ENCODE measurements at regions not wholly inside any gene's neighbourhood (a gene's known extent, or its start where the extent isn't known, plus 50 kb on each side); places are given as distances from the start of the nearest gene placed in this dataset.
A peak's percentile ranks its signal among the peaks of the same experiment; 100 is the strongest.

GRCh38 chr3:181569356-181569940, 142.3 kb upstream of the SOX2 start:
- no peaks in the 10 kb centered on the region for H3K36me3 ChIP-seq (ENCODE audit: control insufficient read depth, insufficient read depth, low read length)
- H3K4me3 ChIP-seq (ENCODE audit: low read length) = no peak overlapping the region
- no peaks in the 10 kb centered on the region for H3K9me3 ChIP-seq (replicated peaks; ENCODE audit: control insufficient read depth, low read depth, low read length)
- H3K27me3 ChIP-seq (ENCODE audit: control insufficient read depth, insufficient read depth, low read length) = no peaks in the 10 kb centered on the region
- no peak for DNase-seq
- WGBS (ENCODE audit: insufficient coverage) = no CpG with 5 or more reads among the region's 3 CpGs
- no peaks in the 10 kb centered on the region for H3K4me1 ChIP-seq (ENCODE audit: control insufficient read depth, insufficient read depth, low read length)
- H3K27ac ChIP-seq (ENCODE audit: low read length) = no peak overlapping the region

- Histone ChIP-seq H3K36me3 (ENCODE audit: control insufficient read depth, insufficient read depth, low read length) (no peaks in the 10 kb centered on the region), H3K27me3 (ENCODE audit: control insufficient read depth, insufficient read depth, low read length) (no peaks in the 10 kb centered on the region), H3K9me3 (replicated peaks; ENCODE audit: control insufficient read depth, low read depth, low read length) (no peaks in the 10 kb centered on the region), H3K4me1 (ENCODE audit: control insufficient read depth, insufficient read depth, low read length) (no peaks in the 10 kb centered on the region), H3K27ac (ENCODE audit: low read length) (no peak overlapping the region), H3K4me3 (ENCODE audit: low read length) (no peak overlapping the region)
- WGBS (ENCODE audit: insufficient coverage) = no CpG with 5 or more reads among the region's 3 CpGs
- no peak for DNase-seq
Measured at GRCh38 chr3:181568693-181569092, 143.0 kb upstream of the SOX2 start.

- Histone ChIP-seq H3K9me3 (replicated peaks; ENCODE audit: control insufficient read depth, low read depth, low read length) (no peaks in the 10 kb centered on the region), H3K4me1 (ENCODE audit: control insufficient read depth, insufficient read depth, low read length) (no peaks in the 10 kb centered on the region), H3K27me3 (ENCODE audit: control insufficient read depth, insufficient read depth, low read length) (no peaks in the 10 kb centered on the region), H3K36me3 (ENCODE audit: control insufficient read depth, insufficient read depth, low read length) (no peaks in the 10 kb centered on the region), H3K4me3 (ENCODE audit: low read length) (no peak overlapping the region), H3K27ac (ENCODE audit: low read length) (no peak overlapping the region)
- WGBS (ENCODE audit: insufficient coverage) = 80% methylated on average over 1 of the region's 3 CpGs
- DNase-seq = no peak
Measured at GRCh38 chr3:181568248-181568647, 143.5 kb upstream of the SOX2 start.

GRCh38 chr3:181567311-181568075, 144.2 kb upstream of the SOX2 start:
- H3K27me3 ChIP-seq (ENCODE audit: control insufficient read depth, insufficient read depth, low read length) = no peaks in the 10 kb centered on the region
- no CpG with 5 or more reads among the region's 6 CpGs for WGBS (ENCODE audit: insufficient coverage)
- no peaks in the 10 kb centered on the region for H3K4me1 ChIP-seq (ENCODE audit: control insufficient read depth, insufficient read depth, low read length)
- no peak overlapping the region for H3K27ac ChIP-seq (ENCODE audit: low read length)
- DNase-seq = no peak
- no peaks in the 10 kb centered on the region for H3K36me3 ChIP-seq (ENCODE audit: control insufficient read depth, insufficient read depth, low read length)
- no peaks in the 10 kb centered on the region for H3K9me3 ChIP-seq (replicated peaks; ENCODE audit: control insufficient read depth, low read depth, low read length)
- no peak overlapping the region for H3K4me3 ChIP-seq (ENCODE audit: low read length)

- H3K4me1 ChIP-seq (ENCODE audit: control insufficient read depth, insufficient read depth, low read length) = no peaks in the 10 kb centered on the region
- H3K9me3 ChIP-seq (replicated peaks; ENCODE audit: control insufficient read depth, low read depth, low read length) = no peaks in the 10 kb centered on the region
- no peak for DNase-seq
- H3K27ac ChIP-seq (ENCODE audit: low read length) = no peak overlapping the region
- H3K27me3 ChIP-seq (ENCODE audit: control insufficient read depth, insufficient read depth, low read length) = no peaks in the 10 kb centered on the region
- WGBS (ENCODE audit: insufficient coverage) = no CpG with 5 or more reads among the region's 3 CpGs
- no peak overlapping the region for H3K4me3 ChIP-seq (ENCODE audit: low read length)
- no peaks in the 10 kb centered on the region for H3K36me3 ChIP-seq (ENCODE audit: control insufficient read depth, insufficient read depth, low read length)
Measured at GRCh38 chr3:181565416-181565815, 146.3 kb upstream of the SOX2 start.

GRCh38 chr3:181564222-181564621, 147.5 kb upstream of the SOX2 start:
- Histone ChIP-seq H3K36me3 (ENCODE audit: control insufficient read depth, insufficient read depth, low read length) (no peaks in the 10 kb centered on the region), H3K4me3 (ENCODE audit: low read length) (no peak overlapping the region), H3K9me3 (replicated peaks; ENCODE audit: control insufficient read depth, low read depth, low read length) (no peaks in the 10 kb centered on the region), H3K27ac (ENCODE audit: low read length) (no peak overlapping the region), H3K4me1 (ENCODE audit: control insufficient read depth, insufficient read depth, low read length) (no peaks in the 10 kb centered on the region), H3K27me3 (ENCODE audit: control insufficient read depth, insufficient read depth, low read length) (no peaks in the 10 kb centered on the region)
- WGBS (ENCODE audit: insufficient coverage) = no CpG with 5 or more reads among the region's 1 CpG
- DNase-seq = no peak

GRCh38 chr3:181561139-181562031, 150.3 kb upstream of the SOX2 start:
- 47% methylated on average over 6 of the region's 12 CpGs for WGBS (ENCODE audit: insufficient coverage)
- H3K4me3 ChIP-seq (ENCODE audit: low read length) = no peak overlapping the region
- H3K27ac ChIP-seq (ENCODE audit: low read length) = no peak overlapping the region
- no peaks in the 10 kb centered on the region for H3K9me3 ChIP-seq (replicated peaks; ENCODE audit: control insufficient read depth, low read depth, low read length)
- H3K27me3 ChIP-seq (ENCODE audit: control insufficient read depth, insufficient read depth, low read length) = no peaks in the 10 kb centered on the region
- DNase-seq = no peak
- no peaks in the 10 kb centered on the region for H3K36me3 ChIP-seq (ENCODE audit: control insufficient read depth, insufficient read depth, low read length)
- H3K4me1 ChIP-seq (ENCODE audit: control insufficient read depth, insufficient read depth, low read length) = no peaks in the 10 kb centered on the region

GRCh38 chr3:181558870-181559269, 152.9 kb upstream of the SOX2 start:
- Histone ChIP-seq H3K36me3 (ENCODE audit: control insufficient read depth, insufficient read depth, low read length) (no peaks in the 10 kb centered on the region), H3K27ac (ENCODE audit: low read length) (no peak overlapping the region), H3K4me3 (ENCODE audit: low read length) (no peak overlapping the region), H3K9me3 (replicated peaks; ENCODE audit: control insufficient read depth, low read depth, low read length) (no peaks in the 10 kb centered on the region), H3K4me1 (ENCODE audit: control insufficient read depth, insufficient read depth, low read length) (no peaks in the 10 kb centered on the region), H3K27me3 (ENCODE audit: control insufficient read depth, insufficient read depth, low read length) (no peaks in the 10 kb centered on the region)
- DNase-seq = peak; percentile 19
- WGBS (ENCODE audit: insufficient coverage) = no CpG with 5 or more reads among the region's 2 CpGs

GRCh38 chr3:181555681-181556080, 156.0 kb upstream of the SOX2 start:
- no peak overlapping the region for H3K4me3 ChIP-seq (ENCODE audit: low read length)
- no peaks in the 10 kb centered on the region for H3K9me3 ChIP-seq (replicated peaks; ENCODE audit: control insufficient read depth, low read depth, low read length)
- WGBS (ENCODE audit: insufficient coverage) = no CpG with 5 or more reads among the region's 3 CpGs
- H3K27me3 ChIP-seq (ENCODE audit: control insufficient read depth, insufficient read depth, low read length) = no peaks in the 10 kb centered on the region
- no peaks in the 10 kb centered on the region for H3K4me1 ChIP-seq (ENCODE audit: control insufficient read depth, insufficient read depth, low read length)
- H3K36me3 ChIP-seq (ENCODE audit: control insufficient read depth, insufficient read depth, low read length) = no peaks in the 10 kb centered on the region
- H3K27ac ChIP-seq (ENCODE audit: low read length) = no peak overlapping the region
- peak; percentile 67 for DNase-seq

GRCh38 chr3:181554233-181554765, 157.4 kb upstream of the SOX2 start:
- no peaks in the 10 kb centered on the region for H3K9me3 ChIP-seq (replicated peaks; ENCODE audit: control insufficient read depth, low read depth, low read length)
- DNase-seq = no peak
- H3K27me3 ChIP-seq (ENCODE audit: control insufficient read depth, insufficient read depth, low read length) = no peaks in the 10 kb centered on the region
- no peaks in the 10 kb centered on the region for H3K4me1 ChIP-seq (ENCODE audit: control insufficient read depth, insufficient read depth, low read length)
- H3K4me3 ChIP-seq (ENCODE audit: low read length) = no peak overlapping the region
- H3K27ac ChIP-seq (ENCODE audit: low read length) = no peak overlapping the region
- H3K36me3 ChIP-seq (ENCODE audit: control insufficient read depth, insufficient read depth, low read length) = no peaks in the 10 kb centered on the region

All from muscle of leg (tissue), 3 donors.